ENCODE measurements at regions not wholly inside any gene's neighbourhood (a gene's known extent, or its start where the extent isn't known, plus 50 kb on each side); places are given as distances from the start of the nearest gene placed in this dataset.
"Not testable (repeated sequence)": the region's sequence is repeated elsewhere in the genome, so short reads cannot be mapped to it uniquely, and the experiment has no call there.

GRCh38 chr1:197985351-197985750 lies 68.2 kb downstream of the LHX9 start:
- DNase-seq (ENCODE audit: low spot score) = peak; percentile 13

- no peak for DNase-seq (ENCODE audit: low spot score)
Measured at GRCh38 chr1:197986817-197987216, 69.6 kb downstream of the LHX9 start.

DNA sequence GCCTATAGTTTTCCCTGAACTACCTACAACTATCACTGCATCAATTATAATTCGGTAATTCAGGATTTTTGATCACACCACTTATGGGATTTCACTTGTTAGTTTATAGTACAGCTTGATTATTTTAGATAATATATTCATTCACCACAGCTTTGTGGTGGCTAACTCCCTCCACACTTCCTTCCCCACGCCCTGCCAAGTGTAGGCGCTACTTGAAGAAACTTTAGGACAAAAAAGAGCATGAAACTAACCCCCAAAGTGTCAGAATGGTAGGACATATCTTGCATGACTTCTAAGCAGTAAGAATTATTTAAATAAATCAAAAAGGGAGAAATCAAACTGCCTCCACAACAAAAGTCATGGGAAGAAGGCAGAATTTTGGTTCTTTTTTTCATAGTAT lies 70.1 kb downstream of the LHX9 start:
- no peak for DNase-seq (ENCODE audit: low spot score)

DNA sequence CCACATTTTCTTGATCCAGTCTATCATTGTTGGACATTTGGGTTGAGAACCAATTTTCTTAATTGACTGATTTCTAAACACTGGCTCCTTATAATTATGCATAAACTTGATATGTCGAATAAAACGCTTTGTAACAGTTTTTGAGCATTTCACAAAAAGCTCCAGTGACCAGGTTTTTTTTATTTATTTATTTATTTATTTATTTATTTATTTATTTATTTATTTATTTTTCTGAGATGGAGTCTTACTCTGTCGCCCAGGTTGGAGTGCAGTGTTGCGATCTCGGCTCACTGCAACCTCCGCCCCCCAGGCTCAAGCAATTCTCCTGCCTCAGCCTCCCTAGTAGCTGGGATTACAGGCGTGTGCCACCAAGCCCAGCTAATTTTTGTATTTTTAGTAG lies 71.4 kb downstream of the LHX9 start:
- not testable (repeated sequence) for DNase-seq (ENCODE audit: low spot score)

GRCh38 chr1:197989058-197989457 lies 71.9 kb downstream of the LHX9 start:
- no peak for DNase-seq (ENCODE audit: low spot score)

GRCh38 chr1:197991594-197991993 lies 74.4 kb downstream of the LHX9 start:
- no peak for DNase-seq (ENCODE audit: low spot score)

- no peak for DNase-seq (ENCODE audit: low spot score)
Measured at GRCh38 chr1:197994907-197995407, 77.8 kb downstream of the LHX9 start.

DNA sequence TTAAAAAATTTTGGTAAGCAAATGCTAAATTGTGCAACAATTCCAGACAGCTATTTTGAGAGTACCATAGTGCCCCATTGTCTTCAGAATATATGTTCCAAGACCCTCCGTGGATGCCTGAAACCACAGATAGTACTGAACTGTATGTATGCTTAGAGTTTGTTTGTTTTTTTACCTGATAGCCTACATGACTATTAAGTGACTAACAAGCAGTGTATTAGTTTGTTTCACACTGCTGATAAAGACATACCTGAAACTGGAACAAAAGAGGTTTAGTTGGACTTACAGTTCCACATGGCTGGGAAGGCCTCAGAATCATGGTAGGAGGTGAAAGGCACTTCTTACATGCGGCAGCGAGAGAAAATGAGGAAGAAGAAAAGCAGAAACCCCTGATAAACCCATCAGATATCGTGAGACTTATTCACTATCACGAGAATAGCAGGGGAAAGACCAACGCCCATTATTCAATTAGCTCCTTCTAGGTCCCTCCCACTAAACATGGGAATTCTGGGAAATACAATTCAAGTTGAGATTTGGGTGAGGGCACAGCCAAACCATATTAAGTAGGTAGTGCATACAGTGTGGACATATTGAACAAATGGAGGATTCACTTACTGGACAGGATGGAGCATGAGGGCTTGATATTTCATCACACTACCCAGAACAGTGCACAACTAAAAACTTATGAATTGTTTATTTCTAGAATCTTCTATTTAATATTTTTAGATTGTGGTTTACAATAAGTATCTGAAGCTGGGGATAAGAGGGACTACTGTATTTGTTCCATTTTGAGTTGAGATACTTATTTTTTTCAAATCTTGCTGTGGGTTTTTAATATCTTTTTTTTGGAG lies 78.5 kb downstream of the LHX9 start:
- no peak for DNase-seq (ENCODE audit: low spot score)

DNA sequence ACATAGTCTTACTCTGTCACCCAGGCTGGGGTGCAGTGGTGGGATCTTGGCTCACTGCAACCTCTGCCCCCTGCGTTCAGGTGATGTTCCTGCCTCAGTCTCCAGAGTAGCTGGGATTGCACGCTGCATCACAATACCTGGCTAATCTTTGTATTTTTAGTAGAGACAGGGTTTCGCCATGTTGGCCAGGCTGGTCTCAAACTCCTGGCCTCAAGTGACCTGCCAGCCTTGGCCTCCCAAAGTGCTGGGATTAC lies 79.0 kb downstream of the LHX9 start:
- not testable (repeated sequence) for DNase-seq (ENCODE audit: low spot score)

DNA sequence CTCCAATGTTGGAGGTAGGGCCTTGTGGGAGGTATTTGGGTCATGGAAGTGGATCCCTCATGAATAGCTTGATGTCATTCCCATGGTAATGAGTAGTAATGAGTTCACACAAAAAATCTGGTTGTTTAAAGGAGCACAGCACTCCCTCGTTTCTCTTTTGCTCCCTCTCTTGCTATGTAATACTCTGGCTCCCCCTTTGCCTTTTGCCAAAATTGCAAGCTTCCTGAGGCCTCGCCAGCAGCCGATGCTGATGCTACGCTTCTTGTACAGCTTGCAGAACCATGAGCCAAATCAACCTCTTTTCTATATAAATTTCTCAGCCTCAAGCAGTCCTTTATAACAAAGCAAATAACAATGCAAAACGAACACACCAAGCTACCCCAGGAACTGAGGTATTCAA lies 80.9 kb downstream of the LHX9 start:
- no peak for DNase-seq (ENCODE audit: low spot score)

- peak; percentile 63 for DNase-seq (ENCODE audit: low spot score)
Measured at GRCh38 chr1:198001776-198002408, 84.7 kb downstream of the LHX9 start.

DNA sequence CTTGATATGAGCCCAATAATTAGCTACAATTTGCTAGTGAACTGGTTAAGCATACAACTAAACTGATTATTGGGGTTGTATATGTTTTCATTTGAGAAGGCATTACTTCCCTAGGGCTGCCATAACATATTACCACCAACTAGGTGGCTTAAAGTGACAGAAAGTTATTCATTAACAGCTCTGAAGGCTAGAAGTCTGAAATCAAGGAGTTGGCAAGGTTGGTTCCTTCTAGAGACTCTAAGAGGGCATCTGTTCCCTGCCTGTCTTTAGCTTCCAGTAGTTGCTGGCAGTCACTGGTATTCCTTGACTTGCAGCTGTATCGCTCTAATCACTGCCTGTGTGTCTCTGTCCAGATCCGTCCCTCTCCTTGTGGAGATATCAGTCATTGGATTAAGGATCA lies 86.3 kb downstream of the LHX9 start:
- DNase-seq (ENCODE audit: low spot score) = no peak

GRCh38 chr1:198007011-198007410 lies 89.8 kb downstream of the LHX9 start:
- DNase-seq (ENCODE audit: low spot score) = no peak

DNA sequence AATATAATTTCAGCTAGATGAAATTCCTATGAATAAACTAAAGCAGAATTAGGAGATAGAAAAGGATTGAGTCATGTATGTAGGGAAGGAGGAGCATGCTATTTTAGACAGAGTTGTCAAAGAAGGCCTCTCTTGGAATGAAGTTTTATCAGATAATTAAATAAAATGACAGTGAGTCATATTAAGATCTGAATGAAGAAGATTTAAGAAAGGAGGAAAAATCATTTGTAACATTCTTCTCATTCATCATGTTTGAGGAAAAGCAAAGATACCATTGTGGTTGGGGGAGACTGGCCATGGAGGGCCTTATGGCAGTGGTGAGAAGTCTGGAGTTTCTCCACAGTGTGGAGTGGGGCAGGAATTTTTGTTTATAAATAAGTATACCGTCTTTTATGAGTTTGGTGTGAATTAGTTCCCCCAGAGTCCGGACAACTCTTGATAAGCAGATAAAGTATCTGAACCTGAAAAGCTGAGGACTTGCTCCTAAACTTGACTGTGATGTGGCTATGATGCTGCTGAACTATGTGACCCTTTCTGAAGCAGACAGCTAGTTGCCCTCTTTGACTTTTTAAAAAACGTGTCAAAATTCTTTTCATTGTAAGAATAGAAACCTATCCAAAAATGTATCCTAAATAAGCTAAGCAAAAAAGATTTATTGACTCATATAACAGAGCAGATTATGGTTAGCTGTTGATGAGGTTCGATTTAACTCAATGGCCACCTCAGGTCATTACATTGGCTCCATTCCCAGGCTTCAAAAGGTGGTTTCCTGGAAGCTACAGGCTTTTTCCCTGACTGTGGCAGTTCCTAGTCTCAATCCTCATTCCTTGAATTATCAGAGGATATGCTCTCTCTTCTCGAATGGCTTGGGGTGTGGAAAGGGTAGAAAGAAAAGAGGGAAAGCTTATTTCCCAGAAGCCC lies 90.8 kb downstream of the LHX9 start:
- peak; percentile 57 for DNase-seq (ENCODE audit: low spot score)

DNA sequence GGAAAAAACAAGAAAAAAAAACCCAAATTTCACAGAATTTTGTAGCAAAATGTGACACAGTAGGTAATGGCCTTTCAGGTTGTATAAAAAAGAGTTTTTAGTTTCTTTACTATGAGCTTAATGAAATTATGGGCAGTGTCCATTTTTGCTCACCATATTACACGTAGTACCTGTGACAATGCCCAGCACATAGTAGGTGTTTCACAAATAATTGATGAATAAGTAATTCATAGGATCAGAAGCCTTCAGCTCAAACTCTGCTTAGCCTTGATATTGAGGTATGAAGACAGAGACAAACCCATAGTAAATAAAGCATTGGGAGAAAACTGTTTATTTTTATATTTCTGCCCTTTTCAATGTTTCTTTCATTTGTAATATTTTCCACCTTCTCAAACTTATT lies 97.2 kb downstream of the LHX9 start:
- DNase-seq (ENCODE audit: low spot score) = no peak

DNA sequence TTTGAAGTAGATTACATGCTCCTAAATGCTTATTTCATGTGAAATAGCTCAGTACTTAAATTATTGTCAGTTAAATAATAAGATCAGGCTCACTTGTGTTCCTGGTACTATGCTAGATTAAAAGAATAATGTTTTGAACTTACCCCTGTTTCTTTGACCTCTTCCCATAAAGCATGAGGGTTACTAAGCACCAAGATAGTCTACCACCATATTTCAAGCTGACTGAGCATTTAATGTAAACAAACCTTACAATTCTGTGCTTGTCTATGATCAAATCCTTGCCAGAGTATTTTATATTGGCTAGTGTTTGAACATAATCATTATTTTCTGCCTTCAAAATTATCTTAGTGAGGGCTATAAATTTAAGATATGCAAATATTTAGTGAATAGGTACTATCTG lies 98.1 kb downstream of the LHX9 start:
- no peak for DNase-seq (ENCODE audit: low spot score)

GRCh38 chr1:198018529-198018928 lies 101.4 kb downstream of the LHX9 start:
- DNase-seq (ENCODE audit: low spot score) = peak; percentile 86

GRCh38 chr1:198019126-198019525 lies 102.0 kb downstream of the LHX9 start:
- no peak for DNase-seq (ENCODE audit: low spot score)

DNA sequence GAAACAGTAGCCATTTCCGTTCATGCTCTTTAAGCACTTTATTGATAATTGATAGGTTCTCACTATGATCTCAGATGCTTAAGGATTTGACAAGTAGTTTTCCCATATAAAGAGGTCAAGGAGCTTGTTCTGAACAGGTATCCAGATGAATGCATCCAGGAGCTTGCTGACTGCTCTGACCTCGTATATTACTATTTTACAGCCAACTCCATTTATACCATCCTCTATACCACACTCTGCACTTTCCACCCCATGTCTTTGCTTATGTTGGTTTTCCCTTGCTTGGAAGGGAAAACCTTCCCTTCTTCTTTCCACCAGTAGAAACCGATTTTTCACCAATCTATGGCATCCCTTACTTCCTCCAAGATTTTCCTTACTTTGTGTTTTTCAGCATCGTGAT lies 107.2 kb downstream of the LHX9 start:
- DNase-seq (ENCODE audit: low spot score) = no peak

- DNase-seq (ENCODE audit: low spot score) = no peak
Measured at GRCh38 chr1:198024782-198025181, 107.6 kb downstream of the LHX9 start.

- no peak for DNase-seq (ENCODE audit: low spot score)
Measured at GRCh38 chr1:198030682-198031081, 113.5 kb downstream of the LHX9 start.

- DNase-seq (ENCODE audit: low spot score) = no peak
Measured at GRCh38 chr1:198031086-198031485, 113.9 kb downstream of the LHX9 start.

DNA sequence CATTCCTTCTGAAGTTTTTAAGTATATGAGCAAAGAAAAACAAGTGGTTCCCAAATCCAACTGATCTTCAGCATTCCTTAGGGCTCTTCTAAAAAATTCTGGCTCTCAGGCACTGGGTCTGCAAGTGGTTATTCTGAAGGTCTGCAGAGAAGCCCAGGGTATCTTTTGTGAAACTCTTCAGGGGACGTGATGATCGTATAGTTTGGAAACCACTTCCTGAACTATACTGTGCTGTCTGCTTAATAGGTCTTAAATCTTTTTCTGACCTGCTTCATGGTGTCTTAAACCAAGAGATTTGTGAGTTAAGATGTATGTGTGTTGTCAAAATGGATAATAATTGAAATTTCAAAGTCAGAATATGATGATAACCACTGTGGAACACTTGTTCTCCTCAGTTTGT lies 115.5 kb downstream of the LHX9 start:
- no peak for DNase-seq (ENCODE audit: low spot score)
